AG04449 (cell line): ENCODE measurements at regions not wholly inside any gene's neighbourhood (a gene's known extent, or its start where the extent isn't known, plus 50 kb on each side); places are given as distances from the start of the nearest gene placed in this dataset.

Experiments used
- CTCF ChIA-PET: fragments of 350-600 bp; formaldehyde crosslinking; extraction: SDS; loops from one replicate; lab custom pipeline; 2021; ENCODE audit warnings: antibody characterized with exemption; lab: Yijun Ruan, JAX
- POLR2A ChIA-PET: fragments of 400-600, 350-600 bp; formaldehyde crosslinking; extraction: SDS; loops from one replicate; lab custom pipeline; 2020; ENCODE audit warnings: antibody characterized with exemption, inconsistent platforms; lab: Yijun Ruan, JAX
- DNase-seq: peaks from one replicate; pipeline ENCODE4 v3.0.0-alpha.2; 2010; ENCODE audit warnings: low read depth, low spot score
- H3K4me3 ChIP-seq: 2 replicates; pipeline ENCODE4 v1.5.1; 2011; ENCODE audit warnings: low read depth, mild to moderate bottlenecking, control low read depth, low read length
- TF ChIP-seq, protein P1 (sequence below): IDR thresholded peaks from one replicate; pipeline ENCODE4 v1.5.1; 2011; ENCODE audit warnings: mild to moderate bottlenecking, moderate library complexity, low read length, control low read depth, inconsistent platforms; ENCODE audit not compliant: insufficient read depth; ENCODE audit errors: missing control alignments

DNA sequence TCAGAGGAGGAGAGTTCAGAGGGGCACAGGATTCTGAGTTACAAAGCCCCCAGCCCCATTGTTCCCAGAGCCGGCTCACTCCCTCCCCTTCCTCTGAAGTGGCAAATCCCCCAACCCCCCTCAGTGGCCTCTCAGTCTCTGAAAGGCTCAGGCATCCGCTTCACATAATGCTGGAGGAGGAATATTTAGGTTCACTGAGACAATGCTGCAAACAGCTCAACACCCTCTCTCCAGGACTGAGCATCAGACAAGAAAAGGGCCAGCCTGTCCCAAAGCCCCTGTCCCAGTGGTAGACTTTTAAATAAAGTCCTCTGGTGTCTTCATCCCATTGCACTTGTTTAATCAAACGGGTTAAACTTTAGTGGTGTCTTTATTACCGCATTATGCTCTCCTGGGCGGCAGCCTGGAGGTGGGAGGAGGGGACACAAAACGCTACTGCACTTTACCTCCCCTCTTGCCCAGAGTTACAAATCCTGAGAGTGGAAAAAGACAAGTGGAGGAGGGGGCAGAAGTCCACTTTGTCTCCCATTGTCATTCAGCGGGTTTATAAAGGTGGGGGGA is 257.9 kb downstream of the FGFR2 start:
- CTCF ChIA-PET = no interaction called here
- no peak for DNase-seq
- POLR2A ChIA-PET = no interaction called here
- no peak overlapping the region for H3K4me3 ChIP-seq
- TF ChIP-seq, protein P1, sequence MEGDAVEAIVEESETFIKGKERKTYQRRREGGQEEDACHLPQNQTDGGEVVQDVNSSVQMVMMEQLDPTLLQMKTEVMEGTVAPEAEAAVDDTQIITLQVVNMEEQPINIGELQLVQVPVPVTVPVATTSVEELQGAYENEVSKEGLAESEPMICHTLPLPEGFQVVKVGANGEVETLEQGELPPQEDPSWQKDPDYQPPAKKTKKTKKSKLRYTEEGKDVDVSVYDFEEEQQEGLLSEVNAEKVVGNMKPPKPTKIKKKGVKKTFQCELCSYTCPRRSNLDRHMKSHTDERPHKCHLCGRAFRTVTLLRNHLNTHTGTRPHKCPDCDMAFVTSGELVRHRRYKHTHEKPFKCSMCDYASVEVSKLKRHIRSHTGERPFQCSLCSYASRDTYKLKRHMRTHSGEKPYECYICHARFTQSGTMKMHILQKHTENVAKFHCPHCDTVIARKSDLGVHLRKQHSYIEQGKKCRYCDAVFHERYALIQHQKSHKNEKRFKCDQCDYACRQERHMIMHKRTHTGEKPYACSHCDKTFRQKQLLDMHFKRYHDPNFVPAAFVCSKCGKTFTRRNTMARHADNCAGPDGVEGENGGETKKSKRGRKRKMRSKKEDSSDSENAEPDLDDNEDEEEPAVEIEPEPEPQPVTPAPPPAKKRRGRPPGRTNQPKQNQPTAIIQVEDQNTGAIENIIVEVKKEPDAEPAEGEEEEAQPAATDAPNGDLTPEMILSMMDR = no peak

DNA sequence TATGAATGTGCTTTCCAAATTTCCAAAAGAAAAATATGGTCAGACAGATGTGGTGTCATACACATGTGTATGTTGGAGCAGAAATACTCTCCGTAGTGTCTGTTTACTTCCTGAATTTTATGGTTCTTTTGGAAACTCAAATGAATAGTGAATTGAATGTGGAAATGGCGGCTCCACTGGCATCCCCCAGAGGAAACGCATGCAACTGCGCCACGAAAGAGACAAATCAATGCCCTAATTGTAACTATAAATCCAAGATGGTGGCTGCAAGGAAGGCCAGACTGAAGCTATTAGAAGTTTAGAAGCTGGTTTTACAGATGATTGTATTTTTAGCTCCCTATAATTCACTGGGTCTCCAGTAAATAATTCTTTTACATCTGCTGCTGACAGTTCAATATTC is 246.7 kb downstream of the FGFR2 start:
- TF ChIP-seq, protein P1 = no peak
- DNase-seq = no peak
- H3K4me3 ChIP-seq = no peak overlapping the region
- CTCF ChIA-PET = no interaction called here
- POLR2A ChIA-PET = no interaction called here

GRCh38 chr10:121352231-121352855 is 245.9 kb downstream of the FGFR2 start:
- ChIA-PET POLR2A (no interaction called here), CTCF (no interaction called here)
- TF ChIP-seq, protein P1 = no peak
- H3K4me3 ChIP-seq = no peak overlapping the region
- DNase-seq = no peak

DNA sequence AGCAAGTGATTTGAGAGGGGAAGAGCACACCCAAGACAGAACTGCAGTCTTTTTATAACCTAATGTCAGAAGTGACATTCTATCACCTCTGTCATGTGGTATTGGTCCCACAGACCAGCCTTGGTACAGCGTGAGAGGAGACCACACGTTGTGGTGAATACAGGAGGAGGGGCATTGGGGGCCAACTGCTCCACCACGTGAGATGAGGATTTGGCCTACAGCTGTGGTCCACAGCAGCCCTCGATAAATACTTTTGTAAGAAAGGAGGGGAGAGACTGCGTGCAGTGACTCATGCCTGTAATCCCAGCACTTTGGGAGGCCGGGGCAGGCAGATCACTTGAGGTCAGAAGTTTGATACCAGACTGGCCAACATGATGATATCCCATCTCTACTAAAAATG is 243.1 kb downstream of the FGFR2 start:
- ChIA-PET CTCF (no interaction called here), POLR2A (no interaction called here)
- no peak overlapping the region for H3K4me3 ChIP-seq
- TF ChIP-seq, protein P1 = no peak
- DNase-seq = no peak

DNA sequence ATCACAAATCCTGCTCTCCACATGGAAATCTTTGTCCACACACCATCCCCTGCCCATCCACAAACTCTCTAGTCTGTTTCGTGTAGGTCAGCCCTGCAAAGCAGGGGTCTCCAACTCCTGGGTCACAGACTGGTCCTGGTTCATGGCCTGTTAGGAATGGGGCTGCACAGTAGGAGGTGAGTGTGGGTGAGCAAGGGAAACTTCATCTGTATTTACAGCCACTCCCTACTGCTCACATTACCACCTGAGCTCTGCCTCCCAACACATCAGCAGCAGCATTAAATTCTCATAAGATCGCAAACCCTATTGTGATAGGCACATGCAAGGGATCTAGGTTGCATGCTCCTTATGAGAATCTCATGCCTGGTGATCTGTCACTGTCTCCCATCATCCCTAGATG is 242.1 kb downstream of the FGFR2 start:
- no peak for DNase-seq
- ChIA-PET POLR2A (no interaction called here), CTCF (no interaction called here)
- no peak overlapping the region for H3K4me3 ChIP-seq
- TF ChIP-seq, protein P1 = no peak

DNA sequence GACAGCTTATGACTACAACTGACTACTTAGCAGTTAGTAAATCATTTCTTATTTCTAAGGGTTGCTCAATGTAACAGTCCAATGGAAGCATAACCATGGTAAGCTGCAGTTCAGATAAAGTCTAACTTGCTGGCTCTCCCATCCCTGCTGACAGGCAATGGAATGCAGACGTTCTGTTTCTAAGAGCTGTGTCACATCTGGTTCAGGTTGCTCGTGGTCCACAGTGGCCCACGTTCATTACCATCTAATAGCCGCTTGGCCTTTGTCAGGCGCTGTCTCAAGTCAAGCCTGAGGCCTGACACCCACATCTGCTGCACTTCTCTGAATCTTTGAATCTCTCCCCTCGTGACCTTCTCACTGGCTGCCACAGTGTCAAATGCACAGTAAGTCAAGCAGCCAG is 240.8 kb downstream of the FGFR2 start:
- CTCF ChIA-PET = no interaction called here
- H3K4me3 ChIP-seq = no peak overlapping the region
- POLR2A ChIA-PET = no interaction called here
- TF ChIP-seq, protein P1 = no peak
- DNase-seq = no peak
